Panc1 (cell line): ENCODE measurements at regions not wholly inside any gene's neighbourhood (a gene's known extent, or its start where the extent isn't known, plus 50 kb on each side); places are given as distances from the start of the nearest gene placed in this dataset.

ENCODE experiments used
- ATAC-seq: fragments of 200-7000 bp; cut with Tn5 transposase; 2 replicates; pipeline ENCODE4 v1.9.1; 2020; ENCODE audit warnings: mild to moderate bottlenecking, moderate library complexity
- BruUV-seq: library from RNA; stranded (reverse); fragments of 400-500 nt; replicated peaks from 2 replicates; lab custom pipeline; 2021; lab: Mats Ljungman, UMichigan
- CTCF ChIA-PET: fragments of 300-600 bp; sonication (Branson Sonifier 250); formaldehyde crosslinking; loops from one replicate; lab custom pipeline; 2022; ENCODE audit warnings: antibody characterized with exemption; lab: Charles Lee
- POLR2A ChIA-PET: fragments of 300-600 bp; sonication (Branson Sonifier 250); formaldehyde crosslinking; loops from one replicate; lab custom pipeline; 2022; ENCODE audit warnings: antibody characterized with exemption; lab: Charles Lee
- DNase-seq: peaks from one replicate; pipeline ENCODE4 v3.0.0-alpha.2; 2010; ENCODE audit warnings: low read depth, low spot score
- H3K27ac ChIP-seq: 2 replicates; pipeline ENCODE4 v1.5.1; 2011; ENCODE audit warnings: mild to moderate bottlenecking, low read length, inconsistent platforms
- H3K27me3 ChIP-seq: fragments of 200-500 bp; sonication (Bioruptor generic); 2 replicates; pipeline ENCODE4 v1.6.0; 2014; ENCODE audit warnings: low read length, inconsistent platforms; ENCODE audit not compliant: control insufficient read depth, insufficient read depth
- H3K36me3 ChIP-seq: fragments of 200-500 bp; sonication (Bioruptor generic); 2 replicates; pipeline ENCODE4 v1.5.1; 2014; ENCODE audit warnings: inconsistent platforms, mild to moderate bottlenecking, low read length, moderate library complexity; ENCODE audit not compliant: control insufficient read depth, insufficient read depth
- H3K4me1 ChIP-seq: 2 replicates; pipeline ENCODE4 v1.5.1; 2011; ENCODE audit warnings: inconsistent platforms, mild to moderate bottlenecking, low read length, moderate library complexity; ENCODE audit not compliant: control insufficient read depth, insufficient read depth
- H3K4me3 ChIP-seq, 2 experiments: 2 replicates each; pipeline ENCODE4 v1.5.1; 2011 to 2012; ENCODE audit warnings: low read depth in 2 of 2, low read length in 2 of 2, mild to moderate bottlenecking in 2 of 2, inconsistent platforms in 1 of 2, moderate library complexity in 1 of 2
- H3K9me3 ChIP-seq: fragments of 200-500 bp; sonication (Bioruptor generic); 2 replicates; pipeline ENCODE4 v1.5.1; 2014; ENCODE audit warnings: low read depth, mild to moderate bottlenecking, inconsistent platforms, low read length, moderate library complexity; ENCODE audit not compliant: control insufficient read depth, insufficient read depth
- CTCF ChIP-seq: fragments of 450-650 bp; IDR thresholded peaks from 2 replicates; pipeline ENCODE4 v1.5.1; 2017; ENCODE audit warnings: mild to moderate bottlenecking
- POLR2AphosphoS5 ChIP-seq: IDR thresholded peaks from 2 replicates; pipeline ENCODE4 v1.6.1; 2012; ENCODE audit warnings: mild to moderate bottlenecking, low read depth, low read length, moderate library complexity
- SIN3A ChIP-seq: IDR thresholded peaks from 2 replicates; pipeline ENCODE4 v1.6.1; 2012; ENCODE audit warnings: low read depth, mild to moderate bottlenecking, low read length, moderate library complexity, borderline replicate concordance; ENCODE audit not compliant: insufficient read depth
- TCF7L2 ChIP-seq: IDR thresholded peaks from 2 replicates; pipeline ENCODE4 v1.6.1; 2011; ENCODE audit warnings: mild to moderate bottlenecking, low read depth, low read length, inconsistent platforms
- in situ Hi-C: cut with HindIII; loops from 2 replicates; pipeline ENCODE4 v1.10.0; 2016; ENCODE audit warnings: low sequenced_read_pairs, low pct_unique_long_range_greater_than_20kb
- intact Hi-C: fragments of 100-400 bp; cut with micrococcal nuclease; formaldehyde crosslinking; loops from one replicate; pipeline ENCODE4 v1.10.0; 2022; ENCODE audit not compliant: unreplicated experiment
- TF ChIP-seq, protein P1 (sequence below), 2 experiments: IDR thresholded peaks; 2 replicates each; pipeline ENCODE4 v1.6.1; 2011 to 2012; ENCODE audit warnings: low read depth in 2 of 2, control low read depth in 1 of 2, low read length in 1 of 2, mild to moderate bottlenecking in 1 of 2, moderate library complexity in 1 of 2; ENCODE audit not compliant: insufficient read depth in 1 of 2

GRCh38 chr18:53862921-53863320, 361.5 kb downstream of the MBD2 start:
- Histone ChIP-seq H3K27me3 (no peaks in the 10 kb centered on the region), H3K4me3 (no peak overlapping the region), H3K36me3 (no peaks in the 10 kb centered on the region), H3K27ac (no peak overlapping the region), H3K4me1 (no peaks in the 10 kb centered on the region), H3K9me3 (no peaks in the 10 kb centered on the region)
- no TSS peak for BruUV-seq
- no peak for DNase-seq
- POLR2A ChIA-PET: no interaction called here
- CTCF ChIA-PET: no interaction called here
- no peak for ATAC-seq
- TF ChIP-seq TCF7L2 (no peak), POLR2AphosphoS5 (no peak), CTCF (no peak), SIN3A (no peak)
- TF ChIP-seq, protein P1, sequence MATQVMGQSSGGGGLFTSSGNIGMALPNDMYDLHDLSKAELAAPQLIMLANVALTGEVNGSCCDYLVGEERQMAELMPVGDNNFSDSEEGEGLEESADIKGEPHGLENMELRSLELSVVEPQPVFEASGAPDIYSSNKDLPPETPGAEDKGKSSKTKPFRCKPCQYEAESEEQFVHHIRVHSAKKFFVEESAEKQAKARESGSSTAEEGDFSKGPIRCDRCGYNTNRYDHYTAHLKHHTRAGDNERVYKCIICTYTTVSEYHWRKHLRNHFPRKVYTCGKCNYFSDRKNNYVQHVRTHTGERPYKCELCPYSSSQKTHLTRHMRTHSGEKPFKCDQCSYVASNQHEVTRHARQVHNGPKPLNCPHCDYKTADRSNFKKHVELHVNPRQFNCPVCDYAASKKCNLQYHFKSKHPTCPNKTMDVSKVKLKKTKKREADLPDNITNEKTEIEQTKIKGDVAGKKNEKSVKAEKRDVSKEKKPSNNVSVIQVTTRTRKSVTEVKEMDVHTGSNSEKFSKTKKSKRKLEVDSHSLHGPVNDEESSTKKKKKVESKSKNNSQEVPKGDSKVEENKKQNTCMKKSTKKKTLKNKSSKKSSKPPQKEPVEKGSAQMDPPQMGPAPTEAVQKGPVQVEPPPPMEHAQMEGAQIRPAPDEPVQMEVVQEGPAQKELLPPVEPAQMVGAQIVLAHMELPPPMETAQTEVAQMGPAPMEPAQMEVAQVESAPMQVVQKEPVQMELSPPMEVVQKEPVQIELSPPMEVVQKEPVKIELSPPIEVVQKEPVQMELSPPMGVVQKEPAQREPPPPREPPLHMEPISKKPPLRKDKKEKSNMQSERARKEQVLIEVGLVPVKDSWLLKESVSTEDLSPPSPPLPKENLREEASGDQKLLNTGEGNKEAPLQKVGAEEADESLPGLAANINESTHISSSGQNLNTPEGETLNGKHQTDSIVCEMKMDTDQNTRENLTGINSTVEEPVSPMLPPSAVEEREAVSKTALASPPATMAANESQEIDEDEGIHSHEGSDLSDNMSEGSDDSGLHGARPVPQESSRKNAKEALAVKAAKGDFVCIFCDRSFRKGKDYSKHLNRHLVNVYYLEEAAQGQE (IDR thresholded peaks at IDR 0.05; ENCODE audit: insufficient read depth in 1 of 2, low read depth in 2 of 2, low read length in 1 of 2): no peak
- in situ Hi-C loops (no loop called here), intact Hi-C loops (no loop called here)

DNA sequence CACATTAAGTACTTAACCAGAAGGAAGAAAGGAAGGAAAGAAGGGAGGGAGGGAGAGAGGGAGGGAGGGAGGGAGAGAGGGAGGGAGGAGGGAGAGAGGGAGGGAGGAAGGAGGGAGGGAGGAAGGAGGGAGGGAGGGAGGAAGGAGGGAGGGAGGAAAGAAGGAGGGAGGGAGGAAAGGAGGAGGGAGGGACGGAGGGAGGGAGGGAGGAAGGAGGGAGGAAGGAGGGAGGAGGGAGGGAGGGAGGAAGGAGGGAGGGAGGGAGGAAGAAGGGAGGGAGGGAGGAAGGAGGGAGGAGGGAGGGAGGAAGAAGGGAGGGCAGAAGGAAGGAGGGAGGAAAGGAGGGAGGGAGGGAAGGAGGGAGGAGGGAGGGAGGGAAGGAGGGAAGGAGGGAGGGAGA, 363.3 kb downstream of the MBD2 start:
- TF ChIP-seq, protein P1 (IDR thresholded peaks at IDR 0.05; ENCODE audit: insufficient read depth in 1 of 2, low read depth in 2 of 2, low read length in 1 of 2): no peak
- TF ChIP-seq POLR2AphosphoS5 (no peak), TCF7L2 (no peak), SIN3A (no peak), CTCF (no peak)
- in situ Hi-C loops (no loop called here), intact Hi-C loops (no loop called here)
- ChIA-PET POLR2A (no interaction called here), CTCF (no interaction called here)
- Histone ChIP-seq H3K36me3 (no peaks in the 10 kb centered on the region), H3K4me1 (no peaks in the 10 kb centered on the region), H3K9me3 (no peaks in the 10 kb centered on the region), H3K27ac (no peak overlapping the region), H3K4me3 (no peak overlapping the region), H3K27me3 (no peaks in the 10 kb centered on the region)
- DNase-seq: no peak
- no peak for ATAC-seq
- BruUV-seq: no TSS peak
